GM19023 (cell line): ENCODE measurements at regions not wholly inside any gene's neighbourhood (a gene's known extent, or its start where the extent isn't known, plus 50 kb on each side); places are given as distances from the start of the nearest gene placed in this dataset.
"Not testable (repeated sequence)": the region's sequence is repeated elsewhere in the genome, so short reads cannot be mapped to it uniquely, and the experiment has no call there.

Experiments
- ATAC-seq: cut with Tn5 transposase; IDR thresholded peaks from one replicate; pipeline ENCODE4 v1.9.1; 2021; ENCODE audit warnings: mild to moderate bottlenecking, moderate library complexity; ENCODE audit not compliant: unreplicated experiment

- no peak for ATAC-seq
Measured at GRCh38 chr2:126952216-126952615, 53.5 kb downstream of the TEX51 start.

GRCh38 chr2:126953483-126953882 is 54.8 kb downstream of the TEX51 start:
- no peak for ATAC-seq

- ATAC-seq = no peak
Measured at GRCh38 chr2:126954831-126955230, 56.1 kb downstream of the TEX51 start.

GRCh38 chr2:126956773-126957172 is 58.1 kb downstream of the TEX51 start:
- ATAC-seq = not testable (repeated sequence)

- no peak for ATAC-seq
Measured at GRCh38 chr2:126963390-126963789, 64.7 kb downstream of the TEX51 start.

GRCh38 chr2:126966601-126967000 is 67.9 kb downstream of the TEX51 start:
- ATAC-seq = no peak

- no peak for ATAC-seq
Measured at GRCh38 chr2:126970583-126970982, 71.9 kb downstream of the TEX51 start.

GRCh38 chr2:126971162-126971480 is 72.4 kb downstream of the TEX51 start:
- no peak for ATAC-seq

- ATAC-seq = peak; percentile 95
Measured at GRCh38 chr2:126971481-126972278, 73.0 kb downstream of the TEX51 start.

- ATAC-seq = no peak
Measured at GRCh38 chr2:126972279-126972626, 73.6 kb downstream of the TEX51 start.

GRCh38 chr2:126973745-126974144 is 75.1 kb downstream of the TEX51 start:
- no peak for ATAC-seq

GRCh38 chr2:126975671-126976655 is 77.3 kb downstream of the TEX51 start:
- ATAC-seq = no peak

- no peak for ATAC-seq
Measured at GRCh38 chr2:126976721-126977328, 78.1 kb downstream of the TEX51 start.

GRCh38 chr2:126978333-126978732 is 79.6 kb downstream of the TEX51 start:
- ATAC-seq = no peak

- no peak for ATAC-seq
Measured at GRCh38 chr2:126979039-126980003, 80.6 kb downstream of the TEX51 start.

- ATAC-seq = no peak
Measured at GRCh38 chr2:126981476-126981875, 82.8 kb downstream of the TEX51 start.

GRCh38 chr2:126982935-126983334 is 84.2 kb downstream of the TEX51 start:
- ATAC-seq = no peak

- no peak for ATAC-seq
Measured at GRCh38 chr2:126986631-126987187, 88.0 kb downstream of the TEX51 start.

GRCh38 chr2:126988482-126988881 is 89.8 kb downstream of the TEX51 start:
- no peak for ATAC-seq

GRCh38 chr2:126989064-126989463 is 90.4 kb downstream of the TEX51 start:
- not testable (repeated sequence) for ATAC-seq
